HEK293T (cell line): ENCODE measurements at regions not wholly inside any gene's neighbourhood (a gene's known extent, or its start where the extent isn't known, plus 50 kb on each side); places are given as distances from the start of the nearest gene placed in this dataset.

ENCODE experiments used
- FOXM1 ChIP-seq: fragments of 450-650 bp; IDR thresholded peaks from 2 replicates; pipeline ENCODE4 v1.6.1; 2017; ENCODE audit warnings: mild to moderate bottlenecking, borderline replicate concordance
- HDGF ChIP-seq: fragments of 450-650 bp; IDR thresholded peaks from 2 replicates; pipeline ENCODE4 v1.6.1; 2017; ENCODE audit warnings: antibody characterized with exemption, borderline replicate concordance
- SUZ12 ChIP-seq: fragments of 450-650 bp; IDR thresholded peaks from 2 replicates; pipeline ENCODE4 v1.6.1; 2016; ENCODE audit warnings: mild to moderate bottlenecking

- no peak for TF ChIP-seq FOXM1
- no peak for TF ChIP-seq HDGF
- TF ChIP-seq SUZ12: no peak
These were observed 211.3 kb downstream of the RERGL start for GRCh38 chr12:17878714-17879113.
